ENCODE measurements at regions not wholly inside any gene's neighbourhood (a gene's known extent, or its start where the extent isn't known, plus 50 kb on each side); places are given as distances from the start of the nearest gene placed in this dataset.

- no peak for DNase-seq (ENCODE audit: low read depth)
- no peak overlapping the region for H3K4me3 ChIP-seq (replicated peaks; ENCODE audit: low read depth, low read length)
- no peak for TF ChIP-seq CTCF (IDR thresholded peaks at IDR 0.05; ENCODE audit: low read length, missing control alignments)
Measured at GRCh38 chr3:87509401-87509800, 233.0 kb upstream of the POU1F1 start.

DNA sequence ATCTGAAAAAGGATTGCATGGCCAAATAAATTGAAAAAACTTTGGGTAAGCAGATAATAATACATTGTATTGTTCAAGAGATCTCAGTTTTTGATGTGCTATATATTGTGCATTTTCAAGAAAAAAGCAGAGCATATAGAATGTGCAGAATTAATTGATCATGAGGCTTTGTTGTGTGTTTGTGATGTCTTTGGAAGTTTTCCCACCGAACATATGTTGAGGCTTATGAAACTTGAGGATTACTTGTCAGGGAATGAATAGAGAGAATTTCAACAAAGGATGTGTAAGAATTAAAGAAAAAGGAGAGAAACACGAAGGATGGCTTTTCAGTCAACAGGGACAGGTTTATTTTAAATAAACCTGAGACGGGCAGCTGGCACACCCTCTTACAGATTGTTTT is 232.5 kb upstream of the POU1F1 start:
- no peak for DNase-seq (ENCODE audit: low read depth)
- no peak overlapping the region for H3K4me3 ChIP-seq (replicated peaks; ENCODE audit: low read depth, low read length)
- TF ChIP-seq CTCF (IDR thresholded peaks at IDR 0.05; ENCODE audit: low read length, missing control alignments) = no peak

DNA sequence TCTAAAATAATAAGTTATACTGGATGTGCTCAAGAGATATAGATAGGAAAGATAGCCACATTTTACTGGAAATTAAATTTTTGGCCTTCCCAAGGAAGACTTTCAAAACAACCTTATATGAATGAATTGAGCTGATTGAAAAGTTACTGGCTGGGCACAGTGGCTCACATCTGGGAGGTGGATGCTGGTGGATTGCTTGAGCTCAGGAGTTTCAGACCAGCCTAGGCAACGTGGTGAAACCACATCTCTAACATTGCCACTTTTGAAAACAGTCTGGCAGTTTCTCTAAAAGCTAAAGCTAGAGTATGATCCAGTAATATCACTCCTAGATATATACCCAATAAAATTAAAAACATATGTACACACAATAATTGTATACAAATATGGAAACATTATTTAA is 231.4 kb upstream of the POU1F1 start:
- TF ChIP-seq CTCF (IDR thresholded peaks at IDR 0.05; ENCODE audit: low read length, missing control alignments) = no peak
- DNase-seq (ENCODE audit: low read depth) = no peak
- no peak overlapping the region for H3K4me3 ChIP-seq (replicated peaks; ENCODE audit: low read depth, low read length)

GRCh38 chr3:87503900-87504498 is 227.6 kb upstream of the POU1F1 start:
- peak; percentile 77 for DNase-seq (ENCODE audit: low read depth)
- no peak overlapping the region for H3K4me3 ChIP-seq (replicated peaks; ENCODE audit: low read depth, low read length)
- peak; percentile 72 for TF ChIP-seq CTCF (IDR thresholded peaks at IDR 0.05; ENCODE audit: low read length, missing control alignments)

DNA sequence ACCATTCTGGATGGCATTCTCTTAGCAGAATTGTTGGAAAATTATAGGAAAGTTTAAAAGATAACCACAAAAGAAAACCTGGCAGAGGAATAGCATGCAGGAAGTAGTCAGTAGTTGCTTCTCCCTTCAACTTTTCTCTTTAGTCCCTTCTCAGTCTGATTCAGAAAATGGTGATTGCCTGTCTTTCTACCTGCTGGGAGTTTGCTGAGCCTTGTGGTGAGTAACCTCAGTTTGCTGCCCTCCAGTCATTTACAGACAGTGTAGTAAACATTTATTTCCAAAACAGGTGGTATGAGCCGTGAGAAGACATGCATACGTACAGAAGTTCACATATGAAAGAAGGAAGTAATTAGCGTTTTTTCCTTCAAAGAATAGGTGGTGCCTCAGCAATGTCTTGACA is 224.7 kb upstream of the POU1F1 start:
- H3K4me3 ChIP-seq (replicated peaks; ENCODE audit: low read depth, low read length) = no peak overlapping the region
- TF ChIP-seq CTCF (IDR thresholded peaks at IDR 0.05; ENCODE audit: low read length, missing control alignments) = no peak
- DNase-seq (ENCODE audit: low read depth) = no peak

DNA sequence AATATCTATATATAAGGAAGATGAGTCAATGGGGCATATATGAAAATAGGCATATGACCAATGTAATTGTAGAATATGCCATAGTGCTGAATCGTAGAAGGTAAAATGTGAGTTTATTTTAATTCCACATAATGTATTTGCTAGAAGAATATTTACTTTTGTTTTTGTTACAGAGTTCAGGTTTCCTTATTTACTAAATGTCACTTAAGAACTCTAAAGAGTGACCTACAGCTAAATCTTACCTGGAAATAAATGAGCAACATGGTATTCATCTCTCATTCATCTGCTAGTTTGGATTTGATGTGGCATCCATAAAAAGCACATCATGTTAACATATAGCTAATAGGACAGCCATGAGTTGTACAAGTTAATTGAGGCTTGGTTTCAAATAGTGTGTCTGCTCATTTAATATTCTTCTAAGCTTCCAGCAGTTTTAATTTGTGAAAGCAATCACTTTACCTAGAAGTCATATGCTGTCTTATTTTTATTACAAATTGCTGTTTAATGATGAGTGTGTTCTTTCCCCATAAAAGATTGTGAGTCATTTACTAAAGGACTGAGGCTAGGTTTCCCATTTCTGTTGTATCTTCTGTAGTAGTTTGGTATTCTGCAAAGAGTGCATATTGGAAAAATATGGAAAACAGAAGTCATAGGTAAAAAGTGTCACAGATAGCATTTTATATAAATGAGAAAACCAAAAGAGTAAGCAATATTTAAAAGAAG is 222.1 kb upstream of the POU1F1 start:
- H3K4me3 ChIP-seq (replicated peaks; ENCODE audit: low read depth, low read length) = no peak overlapping the region
- DNase-seq (ENCODE audit: low read depth) = no peak
- no peak for TF ChIP-seq CTCF (IDR thresholded peaks at IDR 0.05; ENCODE audit: low read length, missing control alignments)

- H3K4me3 ChIP-seq (replicated peaks; ENCODE audit: low read depth, low read length) = no peak overlapping the region
- TF ChIP-seq CTCF (IDR thresholded peaks at IDR 0.05; ENCODE audit: low read length, missing control alignments) = no peak
- no peak for DNase-seq (ENCODE audit: low read depth)
Measured at GRCh38 chr3:87495938-87496337, 219.6 kb upstream of the POU1F1 start.
